ENCODE measurements at regions not wholly inside any gene's neighbourhood (a gene's known extent, or its start where the extent isn't known, plus 50 kb on each side); places are given as distances from the start of the nearest gene placed in this dataset.

DNA sequence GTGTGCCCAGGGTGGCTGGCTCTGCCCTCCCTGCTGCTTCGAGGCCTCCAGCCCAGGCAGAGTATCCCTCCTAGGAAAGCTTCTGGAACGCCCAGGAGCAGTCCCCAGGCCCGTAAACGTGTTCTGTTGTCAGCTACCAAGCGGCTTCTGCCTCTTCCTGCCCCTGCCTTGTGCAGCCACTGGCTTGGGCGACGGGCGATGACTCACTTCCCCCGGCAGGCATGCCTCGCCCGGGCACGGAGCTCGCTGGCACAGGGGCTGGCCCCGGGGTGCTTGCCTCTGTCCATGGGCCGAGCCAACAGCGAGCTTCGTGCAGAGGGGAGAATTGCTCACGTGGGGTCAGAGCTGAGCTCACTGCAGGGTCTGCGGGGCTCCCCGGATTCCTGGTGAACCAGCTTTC is 86.7 kb upstream of the THBS2 start:
- H3K4me3 ChIP-seq = no peak overlapping the region
- DNase-seq (ENCODE audit: low spot score in 2 of 2) = no peak
- H3K27me3 ChIP-seq (ENCODE audit: low read depth) = no peaks in the 10 kb centered on the region
- no peaks in the 10 kb centered on the region for H3K9me3 ChIP-seq
- in situ Hi-C loops (cut with MboI; ENCODE audit: low sequenced_read_pairs) = no loop called here
- no peaks in the 10 kb centered on the region for H3K36me3 ChIP-seq (replicated peaks)
- H3K4me1 ChIP-seq = peaks cover 11% of the 10 kb centered on the region

DNA sequence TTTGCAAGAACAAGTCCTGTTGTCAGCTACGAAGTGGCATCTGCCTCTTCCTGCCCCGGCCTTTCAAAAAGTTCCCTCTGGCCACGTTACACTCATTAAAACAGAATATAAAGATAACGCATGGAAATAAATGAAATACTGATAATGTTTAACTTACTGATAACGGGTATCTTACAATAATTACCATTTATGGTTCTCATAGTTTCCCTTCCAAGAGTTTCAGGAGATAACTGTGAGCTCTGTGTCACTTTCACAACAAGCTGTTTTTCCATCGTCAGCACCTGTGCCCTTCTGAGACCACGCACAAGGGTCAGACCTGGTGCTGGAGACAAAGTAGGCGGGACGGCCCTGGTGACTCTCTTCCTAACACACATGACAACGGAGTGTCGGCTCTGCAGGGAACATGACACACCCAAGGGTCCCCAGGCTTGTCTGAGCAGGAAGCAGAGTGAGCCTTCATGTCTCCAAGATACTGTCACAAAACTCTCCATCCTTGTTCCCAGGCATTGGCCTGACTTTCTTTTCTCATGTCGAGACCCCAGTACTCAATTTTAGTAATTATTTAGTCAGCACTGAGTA is 86.2 kb upstream of the THBS2 start:
- H3K27me3 ChIP-seq (ENCODE audit: low read depth) = no peaks in the 10 kb centered on the region
- no peaks in the 10 kb centered on the region for H3K36me3 ChIP-seq (replicated peaks)
- no peak for DNase-seq (ENCODE audit: low spot score in 2 of 2)
- no peaks in the 10 kb centered on the region for H3K9me3 ChIP-seq
- no peak overlapping the region for H3K4me3 ChIP-seq
- in situ Hi-C loops (cut with MboI; ENCODE audit: low sequenced_read_pairs) = no loop called here
- H3K4me1 ChIP-seq = peaks cover 11% of the 10 kb centered on the region

- Histone ChIP-seq H3K4me1 (peaks cover 11% of the 10 kb centered on the region), H3K9me3 (no peaks in the 10 kb centered on the region), H3K4me3 (no peak overlapping the region), H3K27me3 (ENCODE audit: low read depth) (no peaks in the 10 kb centered on the region), H3K36me3 (replicated peaks) (no peaks in the 10 kb centered on the region)
- no peak for DNase-seq (ENCODE audit: low spot score in 2 of 2)
- in situ Hi-C loops (cut with MboI; ENCODE audit: low sequenced_read_pairs) = no loop called here
Measured at GRCh38 chr6:169339025-169339424, 85.4 kb upstream of the THBS2 start.

GRCh38 chr6:169337886-169338445 is 84.3 kb upstream of the THBS2 start:
- DNase-seq (ENCODE audit: low spot score in 2 of 2) = no peak
- peaks cover 11% of the 10 kb centered on the region for H3K4me1 ChIP-seq
- H3K36me3 ChIP-seq (replicated peaks) = no peaks in the 10 kb centered on the region
- no peaks in the 10 kb centered on the region for H3K27me3 ChIP-seq (ENCODE audit: low read depth)
- H3K4me3 ChIP-seq = no peak overlapping the region
- H3K9me3 ChIP-seq = no peaks in the 10 kb centered on the region
- in situ Hi-C loops (cut with MboI; ENCODE audit: low sequenced_read_pairs) = no loop called here

GRCh38 chr6:169335301-169335700 is 81.7 kb upstream of the THBS2 start:
- H3K36me3 ChIP-seq (replicated peaks) = no peaks in the 10 kb centered on the region
- H3K4me3 ChIP-seq = no peak overlapping the region
- H3K9me3 ChIP-seq = no peaks in the 10 kb centered on the region
- H3K27me3 ChIP-seq (ENCODE audit: low read depth) = no peaks in the 10 kb centered on the region
- H3K4me1 ChIP-seq = peaks cover 11% of the 10 kb centered on the region
- peak in 1 of 2 experiments; percentile 16 for DNase-seq (ENCODE audit: low spot score in 2 of 2)
- in situ Hi-C loops (cut with MboI; ENCODE audit: low sequenced_read_pairs) = no loop called here

GRCh38 chr6:169332250-169332649 is 78.6 kb upstream of the THBS2 start:
- Histone ChIP-seq H3K27me3 (ENCODE audit: low read depth) (no peaks in the 10 kb centered on the region), H3K36me3 (replicated peaks) (no peaks in the 10 kb centered on the region), H3K9me3 (no peaks in the 10 kb centered on the region), H3K4me3 (no peak overlapping the region), H3K4me1 (peaks cover 11% of the 10 kb centered on the region)
- in situ Hi-C loops (cut with MboI; ENCODE audit: low sequenced_read_pairs) = no loop called here
- no peak for DNase-seq (ENCODE audit: low spot score in 2 of 2)

- Histone ChIP-seq H3K36me3 (replicated peaks) (no peaks in the 10 kb centered on the region), H3K9me3 (no peaks in the 10 kb centered on the region), H3K4me3 (no peak overlapping the region), H3K27me3 (ENCODE audit: low read depth) (no peaks in the 10 kb centered on the region), H3K4me1 (no peaks in the 10 kb centered on the region)
- in situ Hi-C loops (cut with MboI; ENCODE audit: low sequenced_read_pairs) = no loop called here
- no peak for DNase-seq (ENCODE audit: low spot score in 2 of 2)
Measured at GRCh38 chr6:169328112-169328801, 74.6 kb upstream of the THBS2 start.

DNA sequence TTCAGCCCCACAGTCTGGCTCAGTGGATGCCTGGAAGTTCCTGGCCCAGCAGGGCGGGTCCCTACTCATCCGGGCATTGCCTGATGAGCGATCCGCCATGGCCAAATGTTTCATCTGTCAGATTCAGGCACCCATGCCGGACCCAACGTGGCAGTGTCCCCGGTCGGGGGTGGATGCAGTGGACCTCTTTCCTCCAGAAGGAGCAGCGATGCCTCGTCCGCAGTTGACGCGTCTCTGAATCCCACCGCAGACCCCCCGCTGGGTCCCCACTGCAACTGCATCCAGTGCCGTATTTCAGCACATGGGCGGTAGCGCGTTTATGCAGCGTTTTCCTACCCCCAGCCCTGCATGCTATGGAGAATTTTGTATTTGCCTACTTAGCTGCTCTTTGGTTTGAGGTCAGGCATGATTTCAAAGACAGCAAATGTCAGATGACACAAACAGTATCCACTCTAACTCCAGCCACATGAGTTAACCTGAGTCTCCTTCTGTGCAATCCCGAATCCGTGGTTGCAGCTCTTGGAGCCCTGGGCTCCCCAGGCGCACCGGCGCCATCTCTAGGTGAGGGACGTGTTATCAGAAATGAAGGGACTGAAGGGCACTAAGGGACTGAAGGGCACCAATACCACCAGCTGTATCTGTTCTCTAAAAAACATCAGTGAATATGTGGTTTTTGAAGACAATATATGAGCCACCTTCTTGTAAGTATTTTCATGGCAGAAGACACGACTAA is 72.6 kb upstream of the THBS2 start:
- no peaks in the 10 kb centered on the region for H3K4me1 ChIP-seq
- DNase-seq (ENCODE audit: low spot score in 2 of 2) = peak in 1 of 2 experiments; percentile 59
- no peak overlapping the region for H3K4me3 ChIP-seq
- H3K27me3 ChIP-seq (ENCODE audit: low read depth) = no peaks in the 10 kb centered on the region
- in situ Hi-C loops (cut with MboI; ENCODE audit: low sequenced_read_pairs) = no loop called here
- no peaks in the 10 kb centered on the region for H3K36me3 ChIP-seq (replicated peaks)
- H3K9me3 ChIP-seq = no peaks in the 10 kb centered on the region

GRCh38 chr6:169324656-169325459 is 71.2 kb upstream of the THBS2 start:
- in situ Hi-C loops (cut with MboI; ENCODE audit: low sequenced_read_pairs) = no loop called here
- H3K4me1 ChIP-seq = no peaks in the 10 kb centered on the region

GRCh38 chr6:169324086-169324485 is 70.4 kb upstream of the THBS2 start:
- H3K4me3 ChIP-seq = no peak overlapping the region
- no peaks in the 10 kb centered on the region for H3K27me3 ChIP-seq (ENCODE audit: low read depth)
- no peaks in the 10 kb centered on the region for H3K9me3 ChIP-seq
- in situ Hi-C loops (cut with MboI; ENCODE audit: low sequenced_read_pairs) = no loop called here
- no peaks in the 10 kb centered on the region for H3K36me3 ChIP-seq (replicated peaks)
- H3K4me1 ChIP-seq = no peaks in the 10 kb centered on the region
- no peak for DNase-seq (ENCODE audit: low spot score in 2 of 2)

More at GRCh38 chr6:169324656-169325459, 71.2 kb upstream of the THBS2 start:
- H3K36me3 ChIP-seq (replicated peaks) = no peaks in the 10 kb centered on the region
- H3K4me3 ChIP-seq = no peak overlapping the region
- H3K27me3 ChIP-seq (ENCODE audit: low read depth) = no peaks in the 10 kb centered on the region
- H3K9me3 ChIP-seq = no peaks in the 10 kb centered on the region
- DNase-seq (ENCODE audit: low spot score in 2 of 2) = no peak

DNA sequence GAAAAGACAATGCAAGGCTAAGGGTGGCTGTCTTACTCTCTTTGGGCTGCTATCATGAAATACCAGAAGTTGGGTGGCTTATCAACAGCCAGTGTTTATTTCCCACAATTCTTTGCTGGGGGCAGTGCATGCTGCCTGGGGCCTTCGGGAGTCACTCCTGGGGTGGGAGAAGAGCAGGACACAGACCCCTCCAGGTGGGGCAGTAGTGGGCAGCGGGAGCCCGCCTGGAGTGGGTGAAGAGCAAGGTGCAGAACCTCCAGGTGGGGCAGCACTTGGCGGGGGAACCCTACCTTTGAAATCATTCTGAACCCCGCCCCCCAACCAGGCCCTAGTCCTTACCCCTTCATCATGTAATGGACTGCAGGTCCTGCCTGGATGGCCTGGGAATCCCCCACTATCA is 69.6 kb upstream of the THBS2 start:
- Histone ChIP-seq H3K4me1 (no peaks in the 10 kb centered on the region), H3K9me3 (no peaks in the 10 kb centered on the region), H3K27me3 (ENCODE audit: low read depth) (no peaks in the 10 kb centered on the region), H3K4me3 (no peak overlapping the region), H3K36me3 (replicated peaks) (no peaks in the 10 kb centered on the region)
- in situ Hi-C loops (cut with MboI; ENCODE audit: low sequenced_read_pairs) = no loop called here
- DNase-seq (ENCODE audit: low spot score in 2 of 2) = no peak

DNA sequence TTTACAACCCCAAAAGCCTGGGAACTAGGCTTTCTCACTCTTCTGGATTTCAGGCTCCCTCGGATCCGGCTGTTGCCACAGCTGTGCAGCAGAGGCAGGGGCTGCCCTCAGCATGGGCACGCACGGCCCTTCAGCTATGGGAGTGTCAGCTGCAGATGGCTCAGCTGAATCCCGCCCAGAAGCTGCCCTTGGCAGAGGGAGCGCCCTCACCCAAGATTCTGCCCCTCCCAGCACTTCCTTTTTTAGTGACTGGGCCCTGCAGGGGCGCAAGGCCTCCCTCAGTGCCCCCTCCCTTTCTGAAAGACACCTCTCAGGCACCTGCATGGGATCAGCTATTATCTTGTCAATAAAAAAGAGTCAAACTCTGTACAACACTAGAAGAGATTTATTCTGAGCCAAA is 67.9 kb upstream of the THBS2 start:
- Histone ChIP-seq H3K27me3 (ENCODE audit: low read depth) (no peaks in the 10 kb centered on the region), H3K4me3 (no peak overlapping the region), H3K36me3 (replicated peaks) (no peaks in the 10 kb centered on the region), H3K4me1 (no peaks in the 10 kb centered on the region), H3K9me3 (no peaks in the 10 kb centered on the region)
- in situ Hi-C loops (cut with MboI; ENCODE audit: low sequenced_read_pairs) = no loop called here
- no peak for DNase-seq (ENCODE audit: low spot score in 2 of 2)

- H3K4me1 ChIP-seq = no peaks in the 10 kb centered on the region
- no peaks in the 10 kb centered on the region for H3K9me3 ChIP-seq
- in situ Hi-C loops (cut with MboI; ENCODE audit: low sequenced_read_pairs) = no loop called here
- no peak for DNase-seq (ENCODE audit: low spot score in 2 of 2)
- no peaks in the 10 kb centered on the region for H3K36me3 ChIP-seq (replicated peaks)
- no peak overlapping the region for H3K4me3 ChIP-seq
- H3K27me3 ChIP-seq (ENCODE audit: low read depth) = no peaks in the 10 kb centered on the region
Measured at GRCh38 chr6:169320013-169320412, 66.4 kb upstream of the THBS2 start.
